Breast epithelium (tissue), 4 donors: ENCODE measurements at regions not wholly inside any gene's neighbourhood (a gene's known extent, or its start where the extent isn't known, plus 50 kb on each side); places are given as distances from the start of the nearest gene placed in this dataset.

Experiments used
- DNase-seq, 2 donors: peaks; one replicate each; pipeline ENCODE4 v3.0.0-alpha.2; 2019; ENCODE audit warnings: low spot score in 2 of 2
- H3K27ac ChIP-seq, 2 donors: fragments of 200-600 bp; sonication (generic) in 1 of 2; one replicate each; pipeline ENCODE4 v1.5.1; 2016 to 2019; ENCODE audit warnings: mild to moderate bottlenecking in 1 of 2
- H3K27me3 ChIP-seq, 2 donors: fragments of 200-600 bp; sonication (generic) in 1 of 2; one replicate each; pipeline versions ENCODE4 v1.5.1 to v1.6.0; 2017 to 2019; ENCODE audit warnings: control low read depth in 1 of 2, mild to moderate bottlenecking in 1 of 2
- H3K36me3 ChIP-seq: fragments of 200-600 bp; one replicate; pipeline ENCODE4 v1.5.1; 2019
- H3K4me1 ChIP-seq, 2 donors: fragments of 200-600 bp; sonication (generic); one replicate each; pipeline ENCODE4 v1.5.1; 2016 to 2019; ENCODE audit warnings: control low read depth in 1 of 2
- H3K4me3 ChIP-seq, 3 donors: fragments of 200-600 bp; sonication (generic); 1 replicate in 2 of 3; 2 replicates in 1 of 3; pipeline ENCODE4 v1.5.1; 2016 to 2019; ENCODE audit warnings: mild to moderate bottlenecking in 3 of 3, moderate library complexity in 2 of 3
- H3K9me3 ChIP-seq, 2 donors: fragments of 200-600 bp; sonication (generic) in 1 of 2; one replicate each; pipeline ENCODE4 v1.5.1; 2016 to 2019; ENCODE audit warnings: control low read depth in 1 of 2
- CTCF ChIP-seq, 3 donors: fragments of 450-650 bp; IDR thresholded peaks; one replicate each; pipeline ENCODE4 v1.5.1; 2016 to 2017; ENCODE audit warnings: antibody characterized with exemption in 3 of 3, mild to moderate bottlenecking in 3 of 3, moderate library complexity in 3 of 3
- POLR2A ChIP-seq: fragments of 450-650 bp; IDR thresholded peaks from one replicate; pipeline ENCODE4 v1.6.1; 2016; ENCODE audit warnings: antibody characterized with exemption, mild to moderate bottlenecking, moderate library complexity
- POLR2AphosphoS5 ChIP-seq, 3 donors: sonication (generic); formaldehyde crosslinking; IDR thresholded peaks; one replicate each; pipeline ENCODE4 v1.6.1; 2017; ENCODE audit warnings: antibody characterized with exemption in 3 of 3
- intact Hi-C: fragments of 100-400 bp; cut with DNase I; formaldehyde crosslinking; loops from one replicate; pipeline ENCODE4 v1.15.1; 2023; ENCODE audit warnings: low total_unique reads

- no peak for DNase-seq
- H3K27ac ChIP-seq, result no peak overlapping the region
- intact Hi-C loops, result loop anchor here (5.0 kb wide), 1 partner anchor 1315 kb away; no protein-coding TSS in a partner anchor
- H3K36me3 ChIP-seq, result no peaks in the 10 kb centered on the region
- H3K4me1 ChIP-seq, result no peaks in the 10 kb centered on the region
- no peaks in the 10 kb centered on the region for H3K9me3 ChIP-seq
- no peak overlapping the region for H3K4me3 ChIP-seq
- no peaks in the 10 kb centered on the region for H3K27me3 ChIP-seq
- TF ChIP-seq POLR2AphosphoS5 (IDR thresholded peaks at IDR 0.05) (no peak), CTCF (IDR thresholded peaks at IDR 0.05) (no peak), POLR2A (no peak)
Measured at GRCh38 chr11:119797736-119798135, 68.7 kb upstream of the NECTIN1 start.

DNA sequence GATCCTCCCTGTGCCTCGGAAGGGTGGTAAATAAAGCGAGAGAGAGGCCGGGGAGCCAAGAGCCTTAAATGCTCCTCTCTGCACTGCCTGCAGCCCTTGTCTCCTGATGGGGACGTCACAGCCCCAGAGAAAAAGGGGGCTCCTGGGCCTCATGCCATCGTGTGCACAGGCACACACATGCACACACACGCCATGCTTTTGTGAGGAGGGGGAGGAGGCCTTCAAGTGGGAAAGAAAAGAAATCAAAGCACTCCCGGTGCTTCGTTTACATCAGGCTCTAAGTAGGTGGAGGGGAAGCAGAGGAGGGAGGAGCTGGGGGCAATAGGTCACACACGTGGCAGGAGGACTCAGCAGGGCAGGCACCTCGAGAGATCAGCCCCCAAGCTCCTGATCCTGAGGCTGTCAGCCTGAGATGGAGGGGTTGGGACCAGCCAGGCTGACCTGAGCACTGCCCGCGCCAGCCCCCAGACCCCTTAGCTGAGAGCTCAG, 68.2 kb upstream of the NECTIN1 start:
- Histone ChIP-seq H3K9me3 (no peaks in the 10 kb centered on the region), H3K27ac (no peak overlapping the region), H3K27me3 (no peaks in the 10 kb centered on the region), H3K4me3 (no peak overlapping the region), H3K36me3 (no peaks in the 10 kb centered on the region), H3K4me1 (no peaks in the 10 kb centered on the region)
- intact Hi-C loops, result loop anchor here (5.0 kb wide), 1 partner anchor 1315 kb away; no protein-coding TSS in a partner anchor
- no peak for DNase-seq
- TF ChIP-seq CTCF (IDR thresholded peaks at IDR 0.05) (no peak), POLR2A (no peak), POLR2AphosphoS5 (IDR thresholded peaks at IDR 0.05) (no peak)

DNA sequence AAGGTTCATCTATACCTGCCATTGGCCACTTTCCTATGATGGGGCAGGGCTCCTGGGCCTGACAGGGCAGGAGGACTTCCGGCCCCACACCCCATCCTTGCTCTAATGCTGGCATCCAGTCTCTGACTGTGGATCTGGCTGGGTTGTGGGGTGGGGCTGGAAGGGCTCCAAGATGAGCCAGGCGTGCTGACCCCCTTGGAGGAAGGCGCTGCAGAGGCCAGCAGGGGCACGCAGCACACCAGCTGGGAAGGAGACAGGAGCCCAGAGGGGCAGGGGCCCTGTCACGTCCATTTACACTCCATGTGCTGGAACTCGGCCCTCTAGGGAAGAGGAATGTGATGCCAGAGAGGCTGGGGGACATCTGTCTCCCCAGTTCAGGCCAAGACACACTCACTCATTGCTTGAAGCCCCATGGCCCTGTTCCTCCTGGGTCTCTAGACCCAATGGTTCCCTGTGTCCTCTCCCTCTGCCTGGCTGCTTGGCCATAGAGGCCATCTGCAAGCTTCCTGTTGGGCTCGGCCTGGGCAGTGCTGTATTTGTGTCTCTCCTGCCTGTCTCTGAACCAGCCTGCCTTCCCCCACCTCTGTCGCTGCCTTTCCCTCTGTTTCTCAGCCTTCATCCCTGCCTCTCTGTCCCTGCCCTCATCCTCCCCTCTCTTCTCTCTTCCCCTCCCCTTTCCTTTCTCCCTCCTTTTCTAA, 67.5 kb upstream of the NECTIN1 start:
- H3K27ac ChIP-seq, result no peak overlapping the region
- TF ChIP-seq CTCF (IDR thresholded peaks at IDR 0.05) (no peak), POLR2A (no peak), POLR2AphosphoS5 (IDR thresholded peaks at IDR 0.05) (no peak)
- no peaks in the 10 kb centered on the region for H3K9me3 ChIP-seq
- H3K36me3 ChIP-seq, result no peaks in the 10 kb centered on the region
- intact Hi-C loops, result loop anchor here (5.0 kb wide), 1 partner anchor 1316 kb away; no protein-coding TSS in a partner anchor
- no peaks in the 10 kb centered on the region for H3K4me1 ChIP-seq
- DNase-seq, result no peak
- no peaks in the 10 kb centered on the region for H3K27me3 ChIP-seq
- H3K4me3 ChIP-seq, result no peak overlapping the region

GRCh38 chr11:119795690-119796089, 66.7 kb upstream of the NECTIN1 start:
- Histone ChIP-seq H3K27ac (no peak overlapping the region), H3K4me3 (no peak overlapping the region), H3K36me3 (no peaks in the 10 kb centered on the region), H3K9me3 (no peaks in the 10 kb centered on the region), H3K4me1 (no peaks in the 10 kb centered on the region), H3K27me3 (no peaks in the 10 kb centered on the region)
- intact Hi-C loops, result loop anchor here (5.0 kb wide), 1 partner anchor 1317 kb away; no protein-coding TSS in a partner anchor
- no peak for TF ChIP-seq POLR2AphosphoS5 (IDR thresholded peaks at IDR 0.05)
- TF ChIP-seq POLR2A, result no peak
- no peak for TF ChIP-seq CTCF (IDR thresholded peaks at IDR 0.05)
- no peak for DNase-seq

DNA sequence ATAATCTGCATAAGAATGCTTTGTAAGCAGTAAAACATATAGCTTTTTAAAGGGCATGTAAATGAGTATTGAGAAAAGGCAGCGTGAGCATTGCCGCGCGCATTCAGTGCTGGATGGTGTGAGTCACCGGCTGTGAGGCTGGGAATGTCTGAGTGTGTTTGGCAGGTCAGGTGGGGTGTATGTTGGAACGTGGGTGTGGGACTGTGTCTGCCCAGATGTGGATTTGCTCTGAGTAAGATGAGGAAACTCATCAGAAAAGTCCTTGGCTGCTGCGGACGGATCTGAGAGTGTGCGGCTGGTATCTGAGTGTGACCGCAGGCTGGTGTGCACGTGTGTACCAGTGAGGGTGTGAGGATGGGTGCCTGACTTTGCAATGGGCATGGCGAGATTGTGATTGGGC, 66.2 kb upstream of the NECTIN1 start:
- H3K27me3 ChIP-seq, result no peaks in the 10 kb centered on the region
- DNase-seq, result no peak
- H3K9me3 ChIP-seq, result no peaks in the 10 kb centered on the region
- no peak overlapping the region for H3K27ac ChIP-seq
- intact Hi-C loops, result loop anchor here (5.0 kb wide), 1 partner anchor 1317 kb away; no protein-coding TSS in a partner anchor
- TF ChIP-seq POLR2A, result no peak
- no peak for TF ChIP-seq CTCF (IDR thresholded peaks at IDR 0.05)
- no peak for TF ChIP-seq POLR2AphosphoS5 (IDR thresholded peaks at IDR 0.05)
- H3K4me1 ChIP-seq, result no peaks in the 10 kb centered on the region
- H3K36me3 ChIP-seq, result no peaks in the 10 kb centered on the region
- no peak overlapping the region for H3K4me3 ChIP-seq
